ENCODE measurements at regions not wholly inside any gene's neighbourhood (a gene's known extent, or its start where the extent isn't known, plus 50 kb on each side); places are given as distances from the start of the nearest gene placed in this dataset.

- no peak for DNase-seq (ENCODE audit: low read depth, low spot score)
Measured at GRCh38 chr2:239883326-239884050, 141.7 kb downstream of the NDUFA10 start.

- no peak for DNase-seq (ENCODE audit: low read depth, low spot score)
Measured at GRCh38 chr2:239882781-239883180, 142.4 kb downstream of the NDUFA10 start.

GRCh38 chr2:239882331-239882732, 142.8 kb downstream of the NDUFA10 start:
- DNase-seq (ENCODE audit: low read depth, low spot score): peak; percentile 28

GRCh38 chr2:239881561-239882320, 143.4 kb downstream of the NDUFA10 start:
- no peak for DNase-seq (ENCODE audit: low read depth, low spot score)

GRCh38 chr2:239881031-239881471, 144.1 kb downstream of the NDUFA10 start:
- no peak for DNase-seq (ENCODE audit: low read depth, low spot score)

- no peak for DNase-seq (ENCODE audit: low read depth, low spot score)
Measured at GRCh38 chr2:239880396-239880795, 144.7 kb downstream of the NDUFA10 start.

GRCh38 chr2:239879423-239880084, 145.6 kb downstream of the NDUFA10 start:
- DNase-seq (ENCODE audit: low read depth, low spot score): no peak

- no peak for DNase-seq (ENCODE audit: low read depth, low spot score)
Measured at GRCh38 chr2:239878686-239879085, 146.5 kb downstream of the NDUFA10 start.

GRCh38 chr2:239876948-239877289, 148.2 kb downstream of the NDUFA10 start:
- no peak for DNase-seq (ENCODE audit: low read depth, low spot score)

- no peak for DNase-seq (ENCODE audit: low read depth, low spot score)
Measured at GRCh38 chr2:239876271-239876947, 148.7 kb downstream of the NDUFA10 start.

- no peak for DNase-seq (ENCODE audit: low read depth, low spot score)
Measured at GRCh38 chr2:239874636-239875356, 150.3 kb downstream of the NDUFA10 start.

GRCh38 chr2:239873656-239874635, 151.2 kb downstream of the NDUFA10 start:
- no peak for DNase-seq (ENCODE audit: low read depth, low spot score)

- no peak for DNase-seq (ENCODE audit: low read depth, low spot score)
Measured at GRCh38 chr2:239871481-239872435, 153.4 kb downstream of the NDUFA10 start.

GRCh38 chr2:239870863-239871262, 154.3 kb downstream of the NDUFA10 start:
- no peak for DNase-seq (ENCODE audit: low read depth, low spot score)

GRCh38 chr2:239870276-239870675, 154.9 kb downstream of the NDUFA10 start:
- DNase-seq (ENCODE audit: low read depth, low spot score): no peak

- DNase-seq (ENCODE audit: low read depth, low spot score): no peak
Measured at GRCh38 chr2:239869272-239870155, 155.6 kb downstream of the NDUFA10 start.

GRCh38 chr2:239868556-239869181, 156.5 kb downstream of the NDUFA10 start:
- DNase-seq (ENCODE audit: low read depth, low spot score): no peak

Measured in activated CD4-positive, CD25-positive, alpha-beta regulatory T cell treated with anti-CD3 and anti-CD28 coated beads, Interleukin-2, amount 50 U/mL, for 16 hours (primary cell).